CD1c-positive myeloid dendritic cell (primary cell): ENCODE measurements at regions not wholly inside any gene's neighbourhood (a gene's known extent, or its start where the extent isn't known, plus 50 kb on each side); places are given as distances from the start of the nearest gene placed in this dataset.

Source experiments
- DNase-seq: peaks from one replicate; pipeline ENCODE4 v3.0.0-alpha.2; 2016; ENCODE audit errors: extremely low spot score

- no peak for DNase-seq
These were observed 425.8 kb upstream of the ZFHX3 start for GRCh38 chr16:73473713-73474112.

GRCh38 chr16:73464834-73465233, 416.9 kb upstream of the ZFHX3 start:
- no peak for DNase-seq

DNA sequence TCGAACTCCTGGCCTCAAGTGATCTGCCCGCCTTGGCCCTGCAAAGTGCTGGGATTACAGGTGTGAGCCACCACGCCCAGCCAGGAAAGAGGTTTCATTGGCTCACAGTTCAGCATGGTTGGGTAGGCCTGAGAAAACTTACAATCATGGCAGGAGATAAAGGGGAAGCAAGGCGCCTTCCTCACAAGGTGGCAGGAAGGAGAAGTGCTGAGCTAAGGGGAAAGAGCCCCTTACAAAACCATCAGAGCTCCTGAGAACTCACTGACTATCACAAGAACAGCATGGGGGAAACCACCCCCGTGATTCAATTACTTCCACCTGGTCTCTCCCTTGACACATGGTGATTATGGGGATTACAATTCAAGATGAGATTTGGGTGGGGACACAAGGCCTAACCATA, 411.7 kb upstream of the ZFHX3 start:
- no peak for DNase-seq

GRCh38 chr16:73457851-73458250, 409.9 kb upstream of the ZFHX3 start:
- no peak for DNase-seq

DNA sequence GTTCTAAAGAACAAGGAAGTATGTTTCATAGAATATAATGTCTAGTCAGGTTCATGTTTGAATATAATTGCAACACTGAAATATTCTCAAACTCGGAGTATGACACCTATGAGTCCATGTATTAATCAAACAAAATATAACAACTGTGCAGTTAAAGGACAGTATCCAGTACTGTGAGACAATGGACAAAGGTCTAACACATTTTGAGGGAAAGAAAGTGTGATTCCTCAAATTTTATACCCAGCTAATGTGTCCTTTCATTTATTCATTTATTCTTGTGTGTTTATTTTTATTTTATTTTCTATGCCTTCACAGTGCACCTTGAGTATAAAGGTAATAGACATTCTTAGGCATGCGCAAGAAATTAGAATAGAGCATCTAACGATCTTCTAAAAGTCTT, 401.0 kb upstream of the ZFHX3 start:
- DNase-seq: no peak

GRCh38 chr16:73447846-73448245, 399.9 kb upstream of the ZFHX3 start:
- DNase-seq: no peak

- no peak for DNase-seq
These were observed 386.7 kb upstream of the ZFHX3 start for GRCh38 chr16:73434621-73435020.

DNA sequence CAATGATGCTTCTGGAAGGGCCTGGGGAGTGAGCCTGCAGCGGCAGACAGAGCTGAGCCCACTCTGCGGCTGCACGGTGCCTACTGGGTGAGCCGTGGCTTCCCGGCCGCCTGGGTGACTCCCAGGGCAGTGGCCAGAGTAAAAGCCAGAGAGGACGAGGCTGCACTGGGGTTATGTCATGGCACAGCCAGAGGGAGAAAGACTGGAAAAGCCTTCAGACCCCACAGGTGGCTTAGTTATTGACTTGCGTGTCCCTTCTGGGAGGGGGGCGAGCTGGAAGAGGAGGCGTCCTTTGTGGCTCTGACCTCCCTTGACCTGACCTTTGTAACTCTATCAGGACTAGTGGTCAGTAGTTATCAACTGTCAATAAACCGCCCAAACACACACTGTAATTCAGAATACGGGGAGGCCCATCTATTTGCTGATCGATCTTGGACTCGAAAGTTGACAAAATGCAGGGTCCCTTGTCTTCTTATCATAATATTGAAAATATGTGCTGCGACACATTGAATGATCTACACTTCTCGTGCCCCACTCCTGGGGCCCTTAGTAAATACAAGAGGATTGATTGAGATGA, 385.9 kb upstream of the ZFHX3 start:
- DNase-seq: no peak

GRCh38 chr16:73432850-73433730, 385.2 kb upstream of the ZFHX3 start:
- no peak for DNase-seq

GRCh38 chr16:73430138-73430537, 382.2 kb upstream of the ZFHX3 start:
- no peak for DNase-seq

DNA sequence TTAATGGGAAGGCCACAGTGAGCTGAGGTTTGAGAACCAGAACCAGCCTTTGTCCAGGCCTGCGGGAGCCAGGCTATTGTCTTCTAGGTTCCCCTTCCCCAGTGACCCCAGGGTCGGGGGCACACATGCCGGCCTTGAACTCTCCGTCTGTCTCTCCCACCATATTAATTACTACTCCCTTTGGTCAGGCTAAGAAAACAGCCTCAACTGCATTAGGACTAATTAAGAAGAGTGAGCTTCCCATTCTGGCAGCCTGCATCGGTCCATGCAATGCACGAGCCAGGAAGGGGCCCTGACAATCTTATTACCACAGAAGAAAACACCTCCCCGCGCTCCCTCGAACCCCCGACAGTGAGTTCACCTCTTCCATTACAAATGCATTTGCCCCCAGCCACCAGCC, 380.2 kb upstream of the ZFHX3 start:
- no peak for DNase-seq

- no peak for DNase-seq
These were observed 379.2 kb upstream of the ZFHX3 start for GRCh38 chr16:73427164-73427563.

DNA sequence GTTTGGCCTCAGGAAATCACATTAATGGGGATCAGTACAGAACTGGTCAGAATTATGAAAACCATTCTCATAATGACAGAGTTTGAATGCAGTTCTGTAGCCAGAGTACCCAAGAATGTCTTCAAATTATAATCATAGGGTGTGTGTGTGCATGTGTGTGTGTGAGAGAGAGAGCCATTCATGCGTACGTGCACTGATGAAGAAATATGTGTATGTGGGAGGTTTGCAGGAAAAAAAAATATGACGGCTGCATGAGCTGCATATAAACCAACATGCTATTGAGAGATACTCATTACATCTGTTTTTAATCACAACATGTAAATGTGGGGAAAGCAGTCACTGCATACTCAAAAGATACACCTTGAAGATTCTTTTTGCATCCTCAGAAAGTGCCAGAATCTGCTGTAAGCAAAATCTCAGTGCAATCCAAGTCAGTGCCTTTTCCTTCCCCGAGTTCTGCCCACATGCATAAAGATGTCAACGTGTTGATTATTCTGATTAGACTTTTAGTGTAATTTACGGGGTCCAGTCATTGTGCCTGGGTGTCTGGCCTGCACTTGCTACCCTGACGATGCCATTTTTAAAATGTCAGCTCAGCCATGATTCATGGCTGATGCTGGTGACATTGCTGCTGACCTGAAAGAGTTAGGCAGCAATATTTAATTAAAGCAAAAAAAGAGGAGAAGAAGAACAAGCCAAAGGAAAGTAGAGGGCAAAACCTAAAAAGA, 378.7 kb upstream of the ZFHX3 start:
- no peak for DNase-seq

DNA sequence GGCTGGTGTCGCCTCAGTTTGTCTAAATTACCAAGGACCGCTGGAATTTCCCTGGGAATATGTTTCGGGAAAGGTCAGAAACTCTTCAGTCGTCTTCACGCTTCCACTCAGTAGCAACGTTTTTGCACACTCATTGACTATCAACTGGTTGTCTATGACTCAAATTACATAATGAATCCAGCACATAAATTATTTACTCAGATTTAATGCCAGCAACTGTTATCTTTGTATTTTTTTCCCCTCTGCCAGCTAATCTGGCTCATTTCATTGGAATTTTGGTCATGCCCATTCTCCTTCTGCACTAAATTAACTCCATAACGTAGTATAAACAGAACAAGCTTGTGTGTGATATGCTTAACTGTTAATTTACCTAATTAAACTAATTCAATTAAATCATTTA, 372.7 kb upstream of the ZFHX3 start:
- DNase-seq: no peak

- no peak for DNase-seq
These were observed 372.3 kb upstream of the ZFHX3 start for GRCh38 chr16:73420244-73420643.

- no peak for DNase-seq
These were observed 370.8 kb upstream of the ZFHX3 start for GRCh38 chr16:73418691-73419090.

- DNase-seq: no peak
These were observed 370.1 kb upstream of the ZFHX3 start for GRCh38 chr16:73418051-73418450.

DNA sequence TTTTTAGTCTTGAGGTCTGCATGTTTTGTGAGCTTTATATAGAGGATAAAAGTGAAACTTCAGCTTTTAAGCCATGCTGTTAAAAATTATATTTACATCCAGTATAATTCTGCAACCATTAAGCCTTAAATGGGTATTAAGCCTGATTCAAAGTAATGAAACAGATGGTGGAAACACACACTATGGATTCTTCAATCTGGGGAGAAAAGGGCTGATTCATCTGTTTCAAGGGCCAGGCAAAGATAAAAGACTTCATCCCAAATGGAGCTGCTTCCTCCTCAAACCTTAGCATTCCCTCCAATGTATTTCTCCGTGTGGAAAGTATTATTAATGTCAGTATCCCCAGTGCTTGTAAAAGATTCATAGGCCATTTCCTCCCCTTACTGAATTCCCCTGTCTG, 367.4 kb upstream of the ZFHX3 start:
- DNase-seq: no peak

DNA sequence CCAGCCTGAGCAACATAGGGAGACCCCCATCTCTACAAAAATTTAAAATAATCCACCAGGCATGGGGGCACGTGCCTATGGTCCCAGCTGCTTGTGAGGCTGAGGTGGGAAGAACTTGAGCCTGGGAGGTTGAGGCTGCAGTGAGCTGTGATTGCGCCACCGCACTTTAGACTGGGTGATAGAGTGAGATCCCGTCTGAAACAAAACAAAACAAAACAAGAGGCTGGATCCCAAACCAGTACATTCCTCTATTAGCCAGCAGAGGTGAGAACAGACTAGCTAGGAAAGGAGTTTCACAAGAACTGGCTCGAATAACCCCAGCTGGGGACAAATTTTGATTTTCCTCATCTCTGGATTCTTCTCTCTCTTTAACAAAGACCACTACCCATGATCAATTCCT, 366.7 kb upstream of the ZFHX3 start:
- DNase-seq: no peak

GRCh38 chr16:73413830-73414190, 365.9 kb upstream of the ZFHX3 start:
- no peak for DNase-seq

DNA sequence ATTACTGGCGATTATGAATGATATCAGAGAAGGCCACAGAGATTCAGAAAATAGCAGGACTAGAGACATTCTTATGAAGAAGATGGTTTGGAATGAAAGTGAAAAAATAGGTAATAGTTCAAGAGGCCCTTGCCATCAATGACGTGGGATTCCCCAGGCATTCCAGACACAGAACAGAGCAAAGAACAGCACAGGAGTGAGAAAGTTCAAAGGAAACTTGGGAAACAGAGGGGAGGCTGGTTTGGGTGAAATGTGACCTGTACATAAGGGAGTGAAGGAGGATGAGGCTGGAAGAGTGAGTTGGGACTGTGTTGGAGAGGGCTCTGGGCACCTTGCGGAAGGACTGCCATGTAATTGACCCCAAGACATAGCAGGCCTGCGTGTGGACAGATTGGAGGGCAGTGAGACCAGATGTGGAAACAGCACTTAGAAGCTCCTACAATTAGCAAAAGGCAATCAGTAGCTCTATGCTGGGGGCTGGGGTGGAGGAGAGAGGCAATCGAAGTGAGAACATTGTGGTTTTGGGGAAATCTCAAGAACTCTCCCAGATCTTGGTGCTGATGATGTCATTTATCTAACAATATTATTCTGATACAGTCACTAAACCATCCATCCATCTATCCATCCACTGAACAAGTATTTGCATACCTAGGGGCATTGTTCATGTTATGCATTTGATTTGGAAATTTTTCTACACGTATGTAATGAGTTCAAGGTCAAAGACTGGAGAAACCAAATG, 365.3 kb upstream of the ZFHX3 start:
- no peak for DNase-seq

DNA sequence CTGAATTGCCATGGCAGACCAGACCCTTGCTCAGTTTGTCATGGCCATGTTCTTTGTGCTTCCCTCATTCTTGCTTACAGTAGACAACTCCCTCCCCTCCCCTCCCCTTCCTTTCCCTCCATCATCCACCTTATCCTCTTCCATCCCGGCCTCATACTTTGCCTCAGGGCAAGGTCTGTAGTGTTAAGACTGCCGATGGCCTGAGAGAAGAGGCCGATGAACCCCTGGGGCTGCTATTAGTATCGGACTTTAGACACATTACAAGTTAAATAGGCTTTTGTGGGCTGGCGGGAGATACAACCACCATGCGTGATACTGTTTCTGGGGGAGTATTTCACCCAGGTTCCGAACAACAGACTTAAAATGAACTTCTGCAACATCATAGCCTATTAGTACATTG, 364.5 kb upstream of the ZFHX3 start:
- DNase-seq: no peak
